GM23338 (cell line): ENCODE measurements at regions not wholly inside any gene's neighbourhood (a gene's known extent, or its start where the extent isn't known, plus 50 kb on each side); places are given as distances from the start of the nearest gene placed in this dataset.

Experiments
- CREB1 ChIP-seq: fragments of 250-450 bp; sonication (Bioruptor Pico); IDR thresholded peaks from 2 replicates; pipeline ENCODE4 v1.5.0; 2020; ENCODE audit warnings: low read depth, mild to moderate bottlenecking, moderate library complexity
- ETS1 ChIP-seq: IDR thresholded peaks from 2 replicates; pipeline ENCODE4 v1.6.1; 2016; ENCODE audit warnings: antibody characterized with exemption
- EZH2 ChIP-seq: fragments of 200-600 bp; sonication (generic); IDR thresholded peaks from one replicate; pipeline ENCODE4 v1.8.0; 2017; ENCODE audit warnings: antibody characterized with exemption, mild to moderate bottlenecking, low read depth; ENCODE audit not compliant: unreplicated experiment
- JUNB ChIP-seq: IDR thresholded peaks from one replicate; pipeline ENCODE4 v1.6.1; 2016; ENCODE audit warnings: antibody characterized with exemption; ENCODE audit not compliant: unreplicated experiment
- STAT1 ChIP-seq: IDR thresholded peaks from one replicate; pipeline ENCODE4 v1.6.1; 2016; ENCODE audit warnings: antibody characterized with exemption; ENCODE audit not compliant: unreplicated experiment
- ZNF114 ChIP-seq: fragments of 250-450 bp; sonication (Bioruptor Pico); IDR thresholded peaks from 2 replicates; pipeline ENCODE4 v1.5.0; 2020; ENCODE audit warnings: mild to moderate bottlenecking, moderate library complexity
- ZNF462 ChIP-seq: fragments of 250-450 bp; sonication (Bioruptor Pico); IDR thresholded peaks from 2 replicates; pipeline ENCODE4 v1.5.0; 2020; ENCODE audit warnings: mild to moderate bottlenecking, moderate library complexity
- TF ChIP-seq, protein P1 (sequence below), 2 experiments: fragments of 200-600 bp in 1 of 2; sonication (generic) in 1 of 2; conservative IDR thresholded peaks; 2 replicates each; pipeline versions ENCODE4 v1.5.1 to v1.6.1; 2016 to 2017; ENCODE audit warnings: antibody characterized with exemption in 2 of 2, low read depth in 2 of 2, mild to moderate bottlenecking in 2 of 2, moderate library complexity in 1 of 2

DNA sequence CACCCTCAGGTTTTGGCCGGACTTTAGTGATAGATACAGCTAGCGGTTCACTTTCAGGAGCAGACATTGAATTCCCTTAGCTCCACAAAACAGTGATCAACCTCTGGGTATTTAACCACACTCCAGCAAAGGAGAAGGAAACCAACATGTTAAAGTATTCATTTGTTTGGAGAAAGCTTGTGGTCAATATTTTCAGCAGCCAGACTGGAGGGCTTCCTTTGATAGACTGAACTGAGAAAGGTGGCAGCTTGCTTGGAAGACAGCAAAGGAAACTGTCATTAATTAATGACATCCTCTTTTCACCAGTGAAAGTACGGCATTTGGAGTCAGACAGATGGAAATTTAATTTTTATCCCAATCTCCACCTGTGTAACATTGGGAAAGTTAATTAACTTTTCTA is 289.1 kb upstream of the CLNK start (continued):
- TF ChIP-seq ZNF462 (CRISPR knock-in tag) (no peak), ZNF114 (CRISPR knock-in tag) (no peak), ETS1 (no peak), JUNB (no peak), CREB1 (CRISPR knock-in tag) (no peak), EZH2 (no peak), STAT1 (no peak)
- TF ChIP-seq, protein P1, sequence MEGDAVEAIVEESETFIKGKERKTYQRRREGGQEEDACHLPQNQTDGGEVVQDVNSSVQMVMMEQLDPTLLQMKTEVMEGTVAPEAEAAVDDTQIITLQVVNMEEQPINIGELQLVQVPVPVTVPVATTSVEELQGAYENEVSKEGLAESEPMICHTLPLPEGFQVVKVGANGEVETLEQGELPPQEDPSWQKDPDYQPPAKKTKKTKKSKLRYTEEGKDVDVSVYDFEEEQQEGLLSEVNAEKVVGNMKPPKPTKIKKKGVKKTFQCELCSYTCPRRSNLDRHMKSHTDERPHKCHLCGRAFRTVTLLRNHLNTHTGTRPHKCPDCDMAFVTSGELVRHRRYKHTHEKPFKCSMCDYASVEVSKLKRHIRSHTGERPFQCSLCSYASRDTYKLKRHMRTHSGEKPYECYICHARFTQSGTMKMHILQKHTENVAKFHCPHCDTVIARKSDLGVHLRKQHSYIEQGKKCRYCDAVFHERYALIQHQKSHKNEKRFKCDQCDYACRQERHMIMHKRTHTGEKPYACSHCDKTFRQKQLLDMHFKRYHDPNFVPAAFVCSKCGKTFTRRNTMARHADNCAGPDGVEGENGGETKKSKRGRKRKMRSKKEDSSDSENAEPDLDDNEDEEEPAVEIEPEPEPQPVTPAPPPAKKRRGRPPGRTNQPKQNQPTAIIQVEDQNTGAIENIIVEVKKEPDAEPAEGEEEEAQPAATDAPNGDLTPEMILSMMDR (conservative IDR thresholded peaks at IDR 0.05; ENCODE audit: low read depth in 2 of 2), result no peak
